ENCODE measurements at regions not wholly inside any gene's neighbourhood (a gene's known extent, or its start where the extent isn't known, plus 50 kb on each side); places are given as distances from the start of the nearest gene placed in this dataset.

- TF ChIP-seq CTCF (IDR thresholded peaks at IDR 0.05) (no peak), POLR2A (IDR thresholded peaks at IDR 0.05) (no peak)
Observed at GRCh38 chr1:17886386-17886785, 131.3 kb downstream of the ACTL8 start.
